B cell (primary cell): ENCODE measurements at regions not wholly inside any gene's neighbourhood (a gene's known extent, or its start where the extent isn't known, plus 50 kb on each side); places are given as distances from the start of the nearest gene placed in this dataset.
"Not testable (repeated sequence)": the region's sequence is repeated elsewhere in the genome, so short reads cannot be mapped to it uniquely, and the experiment has no call there.

Experiments used
- ATAC-seq: fragments of 200-7000 bp; cut with Tn5 transposase; one replicate; pipeline ENCODE4 v1.10.0; 2021; ENCODE audit warnings: low read depth, mild to moderate bottlenecking, moderate number of reproducible peaks, moderate library complexity
- CTCF ChIA-PET: fragments of 350-600 bp; sonication (Branson Sonifier 250); formaldehyde crosslinking; loops from one replicate; lab custom pipeline; 2021; ENCODE audit warnings: antibody characterized with exemption, inconsistent platforms; lab: Charles Lee
- POLR2A ChIA-PET: fragments of 350-600 bp; sonication (Branson Sonifier 250); formaldehyde crosslinking; loops from one replicate; lab custom pipeline; 2021; ENCODE audit warnings: antibody characterized with exemption; lab: Charles Lee
- DNase-seq: peaks from one replicate; pipeline ENCODE4 v3.0.0; 2013
- H2AFZ ChIP-seq: 2 replicates; pipeline ENCODE4 v1.6.1; 2012; ENCODE audit warnings: mild to moderate bottlenecking, low read depth, low read length; ENCODE audit not compliant: insufficient read depth, poor library complexity, severe bottlenecking
- H3K27ac ChIP-seq, 2 donors: 1 replicate in 1 of 2; 2 replicates in 1 of 2; pipeline ENCODE4 v1.5.1; 2012 to 2013; ENCODE audit warnings: low read length in 2 of 2, mild to moderate bottlenecking in 2 of 2, moderate library complexity in 1 of 2
- H3K27me3 ChIP-seq, 4 experiments: fragments of 200-600 bp in 1 of 4; sonication (generic) in 1 of 4; replicated peaks in 1 of 4; 1 replicate in 2 of 4; 2 replicates in 2 of 4; pipeline versions ENCODE4 v1.6.1 to v1.7.0; 2013 to 2016; ENCODE audit warnings: low read length in 3 of 4, mild to moderate bottlenecking in 2 of 4, mixed read lengths in 1 of 4, moderate library complexity in 1 of 4; ENCODE audit not compliant: insufficient read depth in 4 of 4, control insufficient read depth in 3 of 4; ENCODE audit errors: control extremely low read depth in 1 of 4
- H3K36me3 ChIP-seq, 2 experiments: replicated peaks in 1 of 2; 1 replicate in 1 of 2; 2 replicates in 1 of 2; pipeline versions ENCODE4 v1.6.1 to v1.7.1; 2013; ENCODE audit warnings: low read length in 1 of 2; ENCODE audit not compliant: insufficient read depth in 2 of 2, control insufficient read depth in 1 of 2; ENCODE audit errors: control extremely low read depth in 1 of 2, extremely low read depth in 1 of 2
- H3K4me1 ChIP-seq, 2 donors: fragments of 200-600 bp in 1 of 2; sonication (generic) in 1 of 2; 1 replicate in 1 of 2; 2 replicates in 1 of 2; pipeline versions ENCODE4 v1.5.1 to v1.6.1; 2013 to 2017; ENCODE audit warnings: low read length in 2 of 2; ENCODE audit not compliant: control insufficient read depth in 2 of 2, insufficient read depth in 2 of 2
- H3K4me2 ChIP-seq: replicated peaks from 2 replicates; pipeline ENCODE3; 2012; ENCODE audit warnings: mild to moderate bottlenecking, low read depth, low read length; ENCODE audit not compliant: poor library complexity, severe bottlenecking
- H3K4me3 ChIP-seq, 5 experiments: fragments of 200-600 bp in 1 of 5; sonication (generic) in 1 of 5; 1 replicate in 3 of 5; 2 replicates in 2 of 5; pipeline versions ENCODE4 v1.5.1 to v1.7.0; 2011 to 2016; ENCODE audit warnings: low read length in 4 of 5, mild to moderate bottlenecking in 4 of 5, low read depth in 2 of 5, control low read depth in 1 of 5, moderate library complexity in 1 of 5; ENCODE audit not compliant: insufficient read depth in 1 of 5; ENCODE audit errors: control extremely low read depth in 1 of 5, extremely low read depth in 1 of 5
- H3K79me2 ChIP-seq: fragments of 200-600 bp; sonication (generic); one replicate; pipeline ENCODE4 v1.6.0; 2016; ENCODE audit warnings: low read length; ENCODE audit not compliant: control insufficient read depth, insufficient read depth
- H3K9ac ChIP-seq: fragments of 200-600 bp; sonication (generic); 2 replicates; pipeline ENCODE4 v1.6.1; 2017; ENCODE audit warnings: mild to moderate bottlenecking, low read length, moderate library complexity
- H3K9me3 ChIP-seq, 3 donors: one replicate each; pipeline versions ENCODE4 v1.6.1 to v1.7.1; 2013; ENCODE audit warnings: low read length in 2 of 3; ENCODE audit not compliant: control insufficient read depth in 2 of 3, insufficient read depth in 1 of 3; ENCODE audit errors: control extremely low read depth in 1 of 3
- H4K20me1 ChIP-seq: 2 replicates; pipeline ENCODE4 v1.6.0; 2012; ENCODE audit warnings: mild to moderate bottlenecking, low read length; ENCODE audit not compliant: insufficient read depth, control insufficient read depth, poor library complexity, severe bottlenecking
- H3K27ac Mint-ChIP-seq: one replicate; pipeline ENCODE4 v1.8.0; 2021; ENCODE audit warnings: mixed read lengths
- H3K27me3 Mint-ChIP-seq: one replicate; pipeline ENCODE4 v1.8.0; 2021; ENCODE audit warnings: mixed read lengths
- H3K4me1 Mint-ChIP-seq: one replicate; pipeline ENCODE4 v1.8.0; 2021; ENCODE audit warnings: mixed read lengths
- H3K4me3 Mint-ChIP-seq: one replicate; pipeline ENCODE4 v1.8.0; 2021; ENCODE audit warnings: mixed read lengths
- H3K9me3 Mint-ChIP-seq: one replicate; pipeline ENCODE4 v1.8.0; 2022; ENCODE audit warnings: mixed read lengths; ENCODE audit not compliant: insufficient read depth
- CTCF ChIP-seq: fragments of 200-600 bp; IDR thresholded peaks from one replicate; pipeline ENCODE4 v1.8.0; 2022; ENCODE audit warnings: antibody characterized with exemption, mild to moderate bottlenecking
- EZH2 ChIP-seq: IDR thresholded peaks from 2 replicates; pipeline ENCODE4 v1.6.1; 2012; ENCODE audit warnings: borderline replicate concordance, low read depth, mild to moderate bottlenecking, moderate library complexity, low read length; ENCODE audit not compliant: insufficient read depth, poor library complexity, severe bottlenecking
- WGBS: methylation state at CpG from one replicate; pipeline ENCODE4 v1.1.5; 2013; ENCODE audit warnings: missing lambda C conversion rate; ENCODE audit not compliant: insufficient coverage; 5-methylcytosine and 5-hydroxymethylcytosine counted together
- intact Hi-C: fragments of 100-400 bp; cut with micrococcal nuclease; formaldehyde crosslinking; loops from one replicate; pipeline ENCODE4 v1.10.0; 2022

DNA sequence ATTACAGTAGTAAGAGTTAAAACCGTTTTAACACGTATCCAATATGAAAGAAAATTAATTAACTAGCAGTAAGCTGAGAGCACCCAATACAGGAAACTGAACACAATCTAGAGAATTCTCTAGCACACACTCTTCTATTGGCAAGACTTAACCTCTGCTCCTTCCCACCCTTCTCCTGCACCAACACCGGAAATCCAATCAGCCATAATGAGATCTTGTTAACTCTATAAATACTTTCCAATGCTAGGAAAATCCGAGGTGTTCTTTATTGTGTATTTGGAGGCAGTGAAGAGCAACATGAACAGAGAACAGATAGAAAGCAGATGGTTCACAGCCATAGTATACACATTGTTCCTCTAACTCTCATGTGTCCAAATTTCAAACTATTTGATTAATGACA lies 591.7 kb downstream of the CETN3 start:
- CTCF ChIA-PET, result no interaction called here
- Histone ChIP-seq H3K9ac (no peak overlapping the region), H3K27ac (no peak overlapping the region), H2AFZ (no peak overlapping the region), H3K36me3 (no peaks in the 10 kb centered on the region), H3K27me3 (no peaks in the 10 kb centered on the region), H3K4me1 (no peaks in the 10 kb centered on the region), H4K20me1 (no peaks in the 10 kb centered on the region), H3K9me3 (no peaks in the 10 kb centered on the region), H3K4me2 (no peak overlapping the region), H3K4me3 (no peak overlapping the region), H3K79me2 (no peaks in the 10 kb centered on the region)
- Mint-ChIP-seq H3K9me3 (no peaks in the 10 kb centered on the region), H3K27me3 (no peaks in the 10 kb centered on the region), H3K27ac (no peak overlapping the region), H3K4me1 (no peaks in the 10 kb centered on the region), H3K4me3 (no peak overlapping the region)
- ATAC-seq (no peak), DNase-seq (no peak)
- no CpG with 5 or more reads among the region's 4 CpGs for WGBS
- POLR2A ChIA-PET, result no interaction called here
- intact Hi-C loops, result no loop called here
- TF ChIP-seq EZH2 (no peak), CTCF (no peak)

DNA sequence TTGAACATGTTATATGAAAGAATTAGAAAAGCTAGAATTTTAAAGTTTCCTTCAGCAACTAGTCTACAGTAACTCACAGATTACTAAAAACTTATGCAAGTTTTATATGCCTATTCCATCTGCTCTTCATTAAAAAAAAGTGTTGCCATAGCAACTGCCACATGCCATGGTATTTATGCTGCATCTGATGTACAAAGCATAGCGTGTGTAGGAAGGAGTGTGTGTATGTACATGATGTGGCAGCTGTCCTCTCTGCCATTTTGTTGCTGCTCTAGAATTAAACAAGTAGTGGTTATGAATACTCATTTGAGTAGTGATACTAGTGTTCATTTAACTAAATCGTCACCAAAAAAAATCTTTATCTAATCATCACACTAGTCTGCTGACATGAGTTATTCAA lies 593.5 kb downstream of the CETN3 start:
- ChIA-PET CTCF (no interaction called here), POLR2A (no interaction called here)
- Histone ChIP-seq H3K9ac (no peak overlapping the region), H3K27ac (no peak overlapping the region), H3K79me2 (no peaks in the 10 kb centered on the region), H3K27me3 (no peaks in the 10 kb centered on the region), H3K36me3 (no peaks in the 10 kb centered on the region), H3K4me3 (no peak overlapping the region), H2AFZ (no peak overlapping the region), H3K4me1 (no peaks in the 10 kb centered on the region), H3K9me3 (no peaks in the 10 kb centered on the region), H4K20me1 (no peaks in the 10 kb centered on the region), H3K4me2 (no peak overlapping the region)
- H3K27me3 Mint-ChIP-seq, result no peaks in the 10 kb centered on the region
- no peaks in the 10 kb centered on the region for H3K4me1 Mint-ChIP-seq
- TF ChIP-seq CTCF (no peak), EZH2 (no peak)
- intact Hi-C loops, result no loop called here
- ATAC-seq (no peak), DNase-seq (no peak)
- no peaks in the 10 kb centered on the region for H3K9me3 Mint-ChIP-seq
- WGBS, result 100% methylated on average over 1 of the region's 2 CpGs
- no peak overlapping the region for H3K27ac Mint-ChIP-seq
- H3K4me3 Mint-ChIP-seq, result no peak overlapping the region

DNA sequence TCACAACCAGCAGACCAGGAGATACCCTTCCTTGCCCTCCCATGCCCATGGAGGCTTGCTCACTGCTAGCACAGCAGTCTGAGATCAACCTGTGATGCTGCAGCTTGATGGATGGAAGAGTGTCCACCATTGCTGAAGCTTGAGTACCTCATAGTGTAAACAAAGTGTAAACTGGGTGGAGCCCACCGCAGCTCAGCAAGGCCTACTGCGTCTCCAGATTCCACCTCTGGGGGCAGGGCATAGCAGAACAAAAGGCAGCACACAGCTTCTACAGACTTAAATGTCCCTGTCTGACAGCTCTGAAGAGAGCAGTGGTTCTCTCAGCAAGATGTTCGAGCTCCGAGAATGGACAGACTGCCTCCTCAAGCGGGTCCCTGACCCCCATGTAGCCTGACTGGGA lies 608.8 kb downstream of the CETN3 start:
- H2AFZ ChIP-seq, H3K27me3 Mint-ChIP-seq, POLR2A ChIA-PET, CTCF ChIA-PET, H3K9me3 ChIP-seq, ATAC-seq, H3K27ac ChIP-seq, H4K20me1 ChIP-seq, H3K27me3 ChIP-seq, H3K4me3 ChIP-seq, H3K9ac ChIP-seq, H3K4me1 Mint-ChIP-seq, H3K27ac Mint-ChIP-seq, DNase-seq, H3K4me2 ChIP-seq, H3K4me1 ChIP-seq, intact Hi-C loops, H3K79me2 ChIP-seq, H3K36me3 ChIP-seq, H3K4me3 Mint-ChIP-seq: not testable (repeated sequence)
- H3K9me3 Mint-ChIP-seq, result peaks cover 17% of the 10 kb centered on the region
- WGBS, result 99% methylated on average over 5 of the region's 5 CpGs
